GM18508 (cell line): ENCODE measurements at regions not wholly inside any gene's neighbourhood (a gene's known extent, or its start where the extent isn't known, plus 50 kb on each side); places are given as distances from the start of the nearest gene placed in this dataset.

Source experiments
- ATAC-seq: cut with Tn5 transposase; IDR thresholded peaks from one replicate; pipeline ENCODE4 v1.9.1; 2021; ENCODE audit warnings: moderate number of reproducible peaks; ENCODE audit not compliant: insufficient read depth, unreplicated experiment

GRCh38 chr10:124232686-124233545, 139.5 kb upstream of the CHST15 start:
- no peak for ATAC-seq

DNA sequence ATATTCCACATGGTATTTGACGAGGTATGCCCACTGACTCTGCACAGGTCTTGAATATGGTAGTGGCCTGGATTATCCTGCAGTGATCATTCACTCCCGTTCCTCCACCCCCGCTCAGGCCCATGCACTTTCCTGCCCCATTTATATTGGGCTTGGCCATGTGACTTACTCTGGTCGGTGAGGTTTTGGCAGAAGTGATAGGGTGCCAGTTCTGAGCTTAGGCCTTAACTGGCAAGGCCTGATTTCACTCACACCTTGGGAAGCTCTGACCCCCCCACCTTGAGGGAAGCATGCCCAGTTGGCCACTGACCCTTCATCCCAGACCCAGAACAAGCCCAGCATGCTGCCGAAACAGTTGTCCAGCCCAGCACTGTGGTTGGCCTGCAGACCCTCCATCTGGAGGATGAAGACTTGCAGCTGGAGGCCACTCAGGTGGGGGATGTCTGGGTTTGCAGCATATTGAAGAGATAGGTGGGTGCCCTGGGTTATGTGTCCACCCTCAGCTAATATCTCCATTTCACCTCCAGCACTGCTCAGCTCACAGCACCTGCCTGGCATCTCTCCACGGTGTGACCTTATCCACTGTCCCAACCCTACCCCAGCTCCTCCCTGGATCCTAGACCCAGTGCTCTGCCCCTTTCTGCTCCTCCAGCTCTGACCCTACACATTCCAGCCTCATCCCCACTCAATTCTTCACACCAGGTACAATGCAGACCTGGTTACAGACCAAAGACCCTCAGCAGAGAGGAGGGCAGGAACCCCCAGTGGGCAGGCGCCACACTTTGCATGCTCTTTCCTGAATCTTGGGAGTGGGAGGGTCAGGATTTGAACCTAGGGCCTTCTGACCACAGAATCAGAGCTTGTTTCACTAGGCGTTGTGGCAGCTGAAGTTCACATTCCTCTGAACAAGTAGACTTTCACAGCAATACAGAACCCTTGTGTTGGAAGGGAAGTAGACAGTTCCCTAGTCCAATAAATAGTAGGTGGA, 138.1 kb upstream of the CHST15 start:
- no peak for ATAC-seq

DNA sequence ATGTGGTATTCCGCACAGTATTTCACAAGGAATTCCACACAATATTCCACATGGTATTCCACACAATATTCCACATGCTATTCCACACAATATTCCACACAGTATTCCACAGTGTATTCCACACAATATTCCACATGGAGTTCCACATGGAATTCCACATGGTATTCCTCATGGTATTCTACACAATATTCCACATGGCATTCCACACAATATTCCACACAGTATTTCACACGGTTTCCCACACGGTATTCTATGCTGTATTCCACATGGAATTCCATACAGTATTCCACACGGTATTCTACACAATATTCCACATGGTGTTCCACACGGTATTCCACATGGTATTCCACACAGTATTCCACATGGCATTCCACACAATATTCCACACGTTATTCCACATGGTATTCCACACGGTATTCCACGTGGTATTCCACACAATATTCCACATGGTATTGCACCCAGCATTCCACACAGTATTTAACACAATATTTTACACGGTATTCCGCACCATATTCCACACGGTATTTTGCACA, 137.3 kb upstream of the CHST15 start:
- ATAC-seq, result no peak

- ATAC-seq, result no peak
Measured at GRCh38 chr10:124229989-124230634, 136.7 kb upstream of the CHST15 start.

- no peak for ATAC-seq
Measured at GRCh38 chr10:124229201-124229988, 136.0 kb upstream of the CHST15 start.

GRCh38 chr10:124228471-124228870, 135.1 kb upstream of the CHST15 start:
- no peak for ATAC-seq

- ATAC-seq, result no peak
Measured at GRCh38 chr10:124227988-124228387, 134.6 kb upstream of the CHST15 start.

- no peak for ATAC-seq
Measured at GRCh38 chr10:124227055-124227975, 133.9 kb upstream of the CHST15 start.

GRCh38 chr10:124226271-124227054, 133.1 kb upstream of the CHST15 start:
- no peak for ATAC-seq

DNA sequence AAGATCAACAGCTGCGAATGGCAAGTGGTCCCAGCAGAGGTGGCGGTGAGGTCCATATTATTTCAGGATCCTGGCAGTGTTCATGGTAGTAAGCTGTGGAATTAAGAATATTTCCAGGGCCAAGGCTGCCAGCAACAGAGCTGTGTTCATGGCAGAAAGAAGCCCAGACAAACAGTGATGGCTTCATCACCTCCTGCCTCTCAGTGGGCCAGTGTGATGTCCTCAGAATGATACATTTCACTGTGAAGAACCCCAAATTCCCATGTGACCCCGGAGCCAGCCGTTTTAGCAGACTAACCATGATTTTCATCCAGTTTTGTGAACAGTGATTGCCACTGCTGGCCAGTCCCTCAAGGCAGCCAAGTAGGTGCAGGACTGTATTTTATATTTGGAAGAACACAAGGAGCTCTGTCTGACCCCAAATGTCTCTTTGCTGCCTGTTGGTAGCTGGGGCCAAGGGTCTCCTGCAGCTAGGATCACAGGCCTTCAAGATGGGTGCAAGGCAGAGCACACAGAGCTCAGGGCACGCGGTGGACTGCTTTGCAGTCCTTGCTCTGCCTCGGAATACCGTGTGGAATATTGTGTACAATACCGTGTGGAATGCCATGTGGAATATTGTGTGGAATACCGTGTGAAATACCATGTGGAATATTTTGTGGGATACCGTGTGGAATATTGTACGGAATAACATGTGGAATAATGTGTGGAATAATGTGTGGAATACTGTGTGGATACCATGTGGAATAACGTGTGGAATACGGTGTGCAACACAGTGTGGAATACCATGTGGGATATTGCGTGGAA, 132.3 kb upstream of the CHST15 start:
- ATAC-seq, result no peak

DNA sequence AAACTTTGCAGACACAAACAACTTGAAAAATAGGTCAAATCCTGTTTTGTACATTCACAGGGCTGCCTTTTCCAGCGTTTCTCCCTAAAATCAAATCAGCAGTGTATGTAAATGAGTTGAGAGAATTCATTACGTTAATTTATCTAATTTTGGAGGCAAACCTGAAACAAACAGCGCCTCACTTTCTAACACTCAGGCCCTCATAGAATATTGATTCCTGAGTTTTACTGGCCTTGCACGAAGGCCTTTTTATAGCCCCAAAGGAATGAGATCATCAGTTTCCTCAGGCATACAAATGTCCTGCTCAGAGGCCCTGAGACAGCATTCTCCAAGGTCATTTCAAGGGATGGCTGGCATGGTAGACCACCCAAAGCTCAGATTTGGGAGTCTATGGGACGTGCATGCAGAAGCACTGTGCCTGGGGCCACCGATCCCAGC, 131.7 kb upstream of the CHST15 start:
- no peak for ATAC-seq

GRCh38 chr10:124224331-124225028, 131.1 kb upstream of the CHST15 start:
- no peak for ATAC-seq

DNA sequence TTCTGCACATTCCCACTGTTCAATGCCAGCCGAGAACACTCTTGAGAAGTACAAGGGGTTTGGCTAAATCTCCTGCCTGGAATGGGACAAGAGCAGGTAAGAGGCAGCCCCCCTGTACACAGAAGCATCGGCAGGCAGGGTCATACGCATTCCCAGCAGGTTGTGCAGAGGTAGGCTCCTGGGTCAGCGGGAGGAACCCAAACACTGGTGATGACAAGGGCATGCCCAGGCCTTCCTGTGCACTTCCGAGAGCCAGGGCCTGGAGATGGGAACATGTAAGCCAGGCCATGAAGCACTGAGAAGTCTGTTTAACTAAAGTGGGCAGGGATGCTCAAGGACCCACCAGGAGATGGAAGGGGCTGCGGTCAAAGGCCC, 130.3 kb upstream of the CHST15 start:
- ATAC-seq, result no peak

- ATAC-seq, result no peak
Measured at GRCh38 chr10:124222988-124223710, 129.8 kb upstream of the CHST15 start.

DNA sequence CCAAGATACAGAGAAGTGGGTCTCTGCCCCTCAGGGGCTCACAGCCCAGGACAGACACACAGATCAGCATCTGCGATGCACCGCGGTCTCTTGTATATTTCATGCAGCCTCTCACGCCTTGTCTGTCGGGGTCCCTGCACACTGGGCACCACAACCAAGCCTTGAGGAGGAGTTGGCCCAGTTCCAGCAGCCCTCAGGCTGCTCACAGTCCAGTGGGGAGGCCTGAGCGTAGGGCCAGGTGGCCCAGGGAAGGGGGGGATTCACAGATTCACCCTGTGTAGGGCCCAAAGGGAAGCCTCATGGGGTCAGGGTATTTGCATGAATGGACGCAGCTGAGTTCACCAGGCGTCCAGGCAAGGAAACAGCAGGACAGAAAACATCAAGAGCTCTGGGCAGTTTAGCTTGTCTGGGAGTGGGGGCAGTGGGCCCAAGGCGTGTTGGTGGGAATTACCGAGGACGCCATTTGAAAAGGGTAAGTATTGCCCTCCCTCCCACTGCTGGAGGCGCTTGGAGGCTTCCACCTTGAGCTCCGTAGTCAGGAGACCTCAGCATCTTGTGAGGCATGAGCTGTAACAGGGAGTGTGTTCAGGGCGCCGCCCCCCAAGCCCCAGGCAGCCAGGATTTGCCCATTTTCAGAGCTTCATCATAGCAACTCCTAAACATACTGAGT, 129.1 kb upstream of the CHST15 start:
- no peak for ATAC-seq
